ENCODE measurements at regions not wholly inside any gene's neighbourhood (a gene's known extent, or its start where the extent isn't known, plus 50 kb on each side); places are given as distances from the start of the nearest gene placed in this dataset.

GRCh38 chr2:14511541-14511940, 121.0 kb upstream of the LRATD1 start:
- DNase-seq: no peak

- no peak for DNase-seq
Observed at GRCh38 chr2:14513903-14514302, 118.6 kb upstream of the LRATD1 start.

- no peak for DNase-seq
Observed at GRCh38 chr2:14516844-14517243, 115.7 kb upstream of the LRATD1 start.

GRCh38 chr2:14517731-14518130, 114.8 kb upstream of the LRATD1 start:
- no peak for DNase-seq

GRCh38 chr2:14520385-14520945, 112.1 kb upstream of the LRATD1 start:
- DNase-seq: no peak

GRCh38 chr2:14524041-14524802, 108.3 kb upstream of the LRATD1 start:
- no peak for DNase-seq

GRCh38 chr2:14524803-14525080, 107.8 kb upstream of the LRATD1 start:
- DNase-seq: no peak

- DNase-seq: no peak
Observed at GRCh38 chr2:14530506-14530905, 102.0 kb upstream of the LRATD1 start.

GRCh38 chr2:14533131-14533757, 99.3 kb upstream of the LRATD1 start:
- no peak for DNase-seq

- no peak for DNase-seq
Observed at GRCh38 chr2:14535156-14535555, 97.4 kb upstream of the LRATD1 start.

- no peak for DNase-seq
Observed at GRCh38 chr2:14536976-14537375, 95.5 kb upstream of the LRATD1 start.

GRCh38 chr2:14540015-14540414, 92.5 kb upstream of the LRATD1 start:
- no peak for DNase-seq

GRCh38 chr2:14543284-14543683, 89.2 kb upstream of the LRATD1 start:
- no peak for DNase-seq

- no peak for DNase-seq
Observed at GRCh38 chr2:14544247-14544646, 88.3 kb upstream of the LRATD1 start.

- no peak for DNase-seq
Observed at GRCh38 chr2:14547830-14548229, 84.7 kb upstream of the LRATD1 start.

GRCh38 chr2:14550658-14551057, 81.9 kb upstream of the LRATD1 start:
- DNase-seq: no peak

GRCh38 chr2:14551069-14551468, 81.4 kb upstream of the LRATD1 start:
- no peak for DNase-seq

GRCh38 chr2:14552286-14552685, 80.2 kb upstream of the LRATD1 start:
- DNase-seq: no peak

GRCh38 chr2:14552818-14553217, 79.7 kb upstream of the LRATD1 start:
- no peak for DNase-seq

- DNase-seq: no peak
Observed at GRCh38 chr2:14554849-14555545, 77.5 kb upstream of the LRATD1 start.

- no peak for DNase-seq
Observed at GRCh38 chr2:14557111-14557510, 75.4 kb upstream of the LRATD1 start.

GRCh38 chr2:14557916-14558315, 74.6 kb upstream of the LRATD1 start:
- no peak for DNase-seq

GRCh38 chr2:14558335-14558919, 74.1 kb upstream of the LRATD1 start:
- no peak for DNase-seq

GRCh38 chr2:14560716-14561115, 71.8 kb upstream of the LRATD1 start:
- DNase-seq: no peak
